Sigmoid colon (tissue), 6 donors: ENCODE measurements at regions not wholly inside any gene's neighbourhood (a gene's known extent, or its start where the extent isn't known, plus 50 kb on each side); places are given as distances from the start of the nearest gene placed in this dataset.

Experiments
- DNase-seq: peaks from one replicate; pipeline ENCODE4 v3.0.0-alpha.2; 2019
- H3K27ac ChIP-seq, 4 donors: fragments of 200-600 bp; sonication (generic); one replicate each; pipeline ENCODE4 v1.5.1; 2016 to 2019; ENCODE audit warnings: mild to moderate bottlenecking in 1 of 4
- H3K27me3 ChIP-seq, 3 donors: fragments of 200-600 bp; sonication (generic); one replicate each; pipeline ENCODE4 v1.5.1; 2019; ENCODE audit warnings: mild to moderate bottlenecking in 1 of 3
- H3K36me3 ChIP-seq, 4 donors: fragments of 200-600 bp; sonication (generic); one replicate each; pipeline ENCODE4 v1.5.1; 2016 to 2019
- H3K4me1 ChIP-seq, 4 donors: fragments of 200-600 bp; sonication (generic); one replicate each; pipeline ENCODE4 v1.5.1; 2017 to 2019
- H3K4me3 ChIP-seq, 4 donors: fragments of 200-600 bp; sonication (generic); one replicate each; pipeline ENCODE4 v1.5.1; 2017 to 2019; ENCODE audit warnings: mild to moderate bottlenecking in 2 of 4, moderate library complexity in 1 of 4
- H3K9me3 ChIP-seq, 4 donors: fragments of 200-600 bp in 3 of 4; sonication (generic) in 3 of 4; one replicate each; pipeline versions ENCODE4 v1.5.1 to v1.6.1; 2013 to 2019
- EP300 ChIP-seq, 4 donors: sonication (generic); formaldehyde crosslinking; IDR thresholded peaks; one replicate each; pipeline ENCODE4 v1.6.1; 2017; ENCODE audit warnings: antibody characterized with exemption in 4 of 4
- POLR2A ChIP-seq, 2 donors: fragments of 450-650 bp; IDR thresholded peaks; one replicate each; pipeline ENCODE4 v1.6.1; 2016; ENCODE audit warnings: antibody characterized with exemption in 2 of 2, mild to moderate bottlenecking in 2 of 2, moderate library complexity in 2 of 2
- POLR2AphosphoS5 ChIP-seq, 4 donors: sonication (generic); formaldehyde crosslinking; IDR thresholded peaks; one replicate each; pipeline ENCODE4 v1.6.1; 2017; ENCODE audit warnings: antibody characterized with exemption in 4 of 4
- WGBS, 2 donors: extraction: QIAGEN DNeasy Blood & Tissue Kit; methylation state at CpG; one replicate each; pipeline ENCODE4 v1.1.7; 2013; 5-methylcytosine and 5-hydroxymethylcytosine counted together
- intact Hi-C: fragments of 100-400 bp; cut with DNase I; formaldehyde crosslinking; loops from one replicate; pipeline ENCODE4 v1.15.1; 2023
- TF ChIP-seq, protein P1 (sequence below), 4 experiments: fragments of 450-650 bp in 3 of 4; fragments of 200-600 bp in 1 of 4; IDR thresholded peaks; one replicate each; pipeline ENCODE4 v1.5.1; 2016 to 2019; ENCODE audit warnings: antibody characterized with exemption in 4 of 4, mild to moderate bottlenecking in 3 of 4, moderate library complexity in 2 of 4
- donor health status: healthy with polysubstance abuse.
- donor health status: healthy.

DNA sequence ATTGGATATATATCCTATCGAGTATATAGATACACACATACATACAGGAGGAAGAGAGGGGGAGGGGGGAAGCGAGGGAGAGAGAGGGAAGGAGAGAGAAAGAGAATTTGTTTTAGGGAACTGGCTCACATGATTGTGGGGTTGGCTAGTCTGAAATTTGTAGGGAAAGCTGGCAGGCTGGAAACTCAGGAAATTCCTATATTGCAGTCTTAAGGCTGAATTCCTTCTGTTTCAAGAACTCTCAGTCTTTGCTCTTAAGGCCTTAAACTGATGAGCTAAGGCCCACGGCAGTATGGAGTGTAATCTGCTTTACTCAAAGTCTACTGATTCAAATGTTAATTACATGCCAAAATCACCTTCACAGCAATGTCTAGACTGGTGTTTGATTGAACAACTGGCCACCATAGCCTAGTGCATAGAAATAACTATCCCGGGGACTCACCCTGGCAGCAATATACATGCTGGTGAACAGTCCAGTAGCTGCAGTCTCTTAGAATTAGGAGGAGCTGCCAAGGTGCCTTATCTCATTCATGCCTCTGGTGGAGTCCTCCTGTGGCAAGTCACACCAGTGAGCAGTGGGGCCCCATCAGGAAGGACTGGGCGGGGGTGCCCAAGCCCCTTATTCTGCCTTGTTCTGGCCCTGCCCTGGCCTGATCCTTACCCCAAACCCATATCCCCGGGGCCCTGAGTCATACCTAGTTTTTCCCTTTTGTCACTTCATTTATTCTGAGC, 59.7 kb upstream of the AMPD3 start:
- H3K27ac ChIP-seq: no peak overlapping the region
- intact Hi-C loops: no loop called here

GRCh38 chr11:10396771-10397170, 58.3 kb upstream of the AMPD3 start:
- Histone ChIP-seq H3K27me3 (no peaks in the 10 kb centered on the region), H3K4me1 (peaks cover 0 to 11% (median 0%) of the 10 kb centered on the region in 4 donors), H3K27ac (no peak overlapping the region), H3K36me3 (no peaks in the 10 kb centered on the region), H3K9me3 (no peaks in the 10 kb centered on the region), H3K4me3 (no peak overlapping the region)
- no peak for TF ChIP-seq POLR2AphosphoS5 (IDR thresholded peaks at IDR 0.05)
- TF ChIP-seq POLR2A (IDR thresholded peaks at IDR 0.05): no peak
- TF ChIP-seq, protein P1, sequence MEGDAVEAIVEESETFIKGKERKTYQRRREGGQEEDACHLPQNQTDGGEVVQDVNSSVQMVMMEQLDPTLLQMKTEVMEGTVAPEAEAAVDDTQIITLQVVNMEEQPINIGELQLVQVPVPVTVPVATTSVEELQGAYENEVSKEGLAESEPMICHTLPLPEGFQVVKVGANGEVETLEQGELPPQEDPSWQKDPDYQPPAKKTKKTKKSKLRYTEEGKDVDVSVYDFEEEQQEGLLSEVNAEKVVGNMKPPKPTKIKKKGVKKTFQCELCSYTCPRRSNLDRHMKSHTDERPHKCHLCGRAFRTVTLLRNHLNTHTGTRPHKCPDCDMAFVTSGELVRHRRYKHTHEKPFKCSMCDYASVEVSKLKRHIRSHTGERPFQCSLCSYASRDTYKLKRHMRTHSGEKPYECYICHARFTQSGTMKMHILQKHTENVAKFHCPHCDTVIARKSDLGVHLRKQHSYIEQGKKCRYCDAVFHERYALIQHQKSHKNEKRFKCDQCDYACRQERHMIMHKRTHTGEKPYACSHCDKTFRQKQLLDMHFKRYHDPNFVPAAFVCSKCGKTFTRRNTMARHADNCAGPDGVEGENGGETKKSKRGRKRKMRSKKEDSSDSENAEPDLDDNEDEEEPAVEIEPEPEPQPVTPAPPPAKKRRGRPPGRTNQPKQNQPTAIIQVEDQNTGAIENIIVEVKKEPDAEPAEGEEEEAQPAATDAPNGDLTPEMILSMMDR (IDR thresholded peaks at IDR 0.05): no peak
- no peak for TF ChIP-seq EP300 (IDR thresholded peaks at IDR 0.05)
- no peak for DNase-seq
- 93 to 94% methylated on average over 4 of the region's 4 CpGs for WGBS, 2 donors
- intact Hi-C loops: no loop called here

More for the DNA sequence above, 59.7 kb upstream of the AMPD3 start:
- WGBS, 2 donors: 89% methylated on average over 6 of the region's 6 CpGs
- no peaks in the 10 kb centered on the region for H3K36me3 ChIP-seq
- H3K27me3 ChIP-seq: no peaks in the 10 kb centered on the region
- H3K4me1 ChIP-seq: peaks cover 0 to 13% (median 8%) of the 10 kb centered on the region in 4 donors
- no peak for TF ChIP-seq POLR2AphosphoS5 (IDR thresholded peaks at IDR 0.05)
- TF ChIP-seq, protein P1 (IDR thresholded peaks at IDR 0.05): no peak
- TF ChIP-seq POLR2A (IDR thresholded peaks at IDR 0.05): no peak
- TF ChIP-seq EP300 (IDR thresholded peaks at IDR 0.05): no peak
- DNase-seq: no peak
- H3K4me3 ChIP-seq: no peak overlapping the region
- no peaks in the 10 kb centered on the region for H3K9me3 ChIP-seq

- Histone ChIP-seq H3K27ac (no peak overlapping the region), H3K27me3 (no peaks in the 10 kb centered on the region), H3K36me3 (no peaks in the 10 kb centered on the region), H3K4me3 (no peak overlapping the region), H3K9me3 (no peaks in the 10 kb centered on the region), H3K4me1 (peaks cover 0 to 11% (median 0%) of the 10 kb centered on the region in 4 donors)
- TF ChIP-seq, protein P1 (IDR thresholded peaks at IDR 0.05): no peak
- TF ChIP-seq POLR2A (IDR thresholded peaks at IDR 0.05) (no peak), POLR2AphosphoS5 (IDR thresholded peaks at IDR 0.05) (no peak), EP300 (IDR thresholded peaks at IDR 0.05) (no peak)
- no peak for DNase-seq
- intact Hi-C loops: no loop called here
- 79% methylated on average over 7 of the region's 7 CpGs for WGBS, 2 donors
These were observed 57.7 kb upstream of the AMPD3 start for GRCh38 chr11:10397226-10397987.

- intact Hi-C loops: no loop called here
- DNase-seq: no peak
- Histone ChIP-seq H3K36me3 (no peaks in the 10 kb centered on the region), H3K4me3 (no peak overlapping the region), H3K9me3 (no peaks in the 10 kb centered on the region), H3K27me3 (no peaks in the 10 kb centered on the region), H3K27ac (no peak overlapping the region), H3K4me1 (peaks cover 0 to 5% (median 0%) of the 10 kb centered on the region in 4 donors)
- TF ChIP-seq POLR2A (IDR thresholded peaks at IDR 0.05) (no peak), EP300 (IDR thresholded peaks at IDR 0.05) (no peak), POLR2AphosphoS5 (IDR thresholded peaks at IDR 0.05) (no peak)
- TF ChIP-seq, protein P1 (IDR thresholded peaks at IDR 0.05): no peak
- WGBS, 2 donors: 7 to 30% methylated on average over 4 of the region's 4 CpGs
These were observed 56.5 kb upstream of the AMPD3 start for GRCh38 chr11:10398525-10398924.
